BE2C (cell line): ENCODE measurements at regions not wholly inside any gene's neighbourhood (a gene's known extent, or its start where the extent isn't known, plus 50 kb on each side); places are given as distances from the start of the nearest gene placed in this dataset.
"Not testable (repeated sequence)": the region's sequence is repeated elsewhere in the genome, so short reads cannot be mapped to it uniquely, and the experiment has no call there.

Experiments
- DNase-seq: peaks from one replicate; pipeline ENCODE4 v3.0.0-alpha.2; 2020
- H3K27me3 ChIP-seq: fragments of 250-450 bp; sonication (Bioruptor Pico); 2 replicates; pipeline ENCODE4 v1.5.1; 2020; ENCODE audit warnings: mild to moderate bottlenecking
- H3K36me3 ChIP-seq: fragments of 250-450 bp; sonication (Bioruptor Pico); 2 replicates; pipeline ENCODE4 v1.5.1; 2020; ENCODE audit warnings: mild to moderate bottlenecking
- H3K4me1 ChIP-seq: fragments of 250-450 bp; sonication (Bioruptor Pico); 2 replicates; pipeline ENCODE4 v1.5.1; 2020
- H3K4me3 ChIP-seq: 2 replicates; pipeline ENCODE4 v1.5.1; 2011; ENCODE audit warnings: low read depth, low read length
- H3K9me3 ChIP-seq: fragments of 250-450 bp; sonication (Bioruptor Pico); 2 replicates; pipeline ENCODE4 v1.5.1; 2020
- CTCF ChIP-seq: IDR thresholded peaks from 2 replicates; pipeline ENCODE4 v1.5.1; 2012; ENCODE audit warnings: mild to moderate bottlenecking, low read depth, low read length

GRCh38 chr4:103405415-103405814, 207.3 kb upstream of the CENPE start:
- no peaks in the 10 kb centered on the region; the same call in 1 of the 2 replicates for H3K9me3 ChIP-seq
- no peak for DNase-seq
- H3K27me3 ChIP-seq, result no peaks in the 10 kb centered on the region
- no peak overlapping the region for H3K4me3 ChIP-seq
- no peak for TF ChIP-seq CTCF
- H3K4me1 ChIP-seq, result no peaks in the 10 kb centered on the region
- no peaks in the 10 kb centered on the region for H3K36me3 ChIP-seq

- no peak for DNase-seq
- Histone ChIP-seq H3K9me3 (no peaks in the 10 kb centered on the region), H3K4me1 (no peaks in the 10 kb centered on the region), H3K36me3 (no peaks in the 10 kb centered on the region), H3K27me3 (no peaks in the 10 kb centered on the region), H3K4me3 (no peak overlapping the region)
- no peak for TF ChIP-seq CTCF
Measured at GRCh38 chr4:103403619-103404018, 205.5 kb upstream of the CENPE start.

- DNase-seq, result no peak
- no peak for TF ChIP-seq CTCF
- H3K27me3 ChIP-seq, result no peaks in the 10 kb centered on the region
- no peaks in the 10 kb centered on the region for H3K4me1 ChIP-seq
- H3K9me3 ChIP-seq, result no peaks in the 10 kb centered on the region
- H3K36me3 ChIP-seq, result no peaks in the 10 kb centered on the region
- H3K4me3 ChIP-seq, result no peak overlapping the region
Measured at GRCh38 chr4:103402198-103402597, 204.1 kb upstream of the CENPE start.

- Histone ChIP-seq H3K9me3 (no peaks in the 10 kb centered on the region), H3K27me3 (no peaks in the 10 kb centered on the region), H3K4me3 (no peak overlapping the region), H3K36me3 (no peaks in the 10 kb centered on the region), H3K4me1 (no peaks in the 10 kb centered on the region)
- no peak for DNase-seq
- TF ChIP-seq CTCF, result no peak
Measured at GRCh38 chr4:103400405-103400804, 202.3 kb upstream of the CENPE start.

GRCh38 chr4:103397541-103397940, 199.4 kb upstream of the CENPE start:
- H3K27me3 ChIP-seq, result no peaks in the 10 kb centered on the region
- TF ChIP-seq CTCF, result no peak
- H3K36me3 ChIP-seq, result no peaks in the 10 kb centered on the region
- no peaks in the 10 kb centered on the region for H3K4me1 ChIP-seq
- no peak overlapping the region for H3K4me3 ChIP-seq
- H3K9me3 ChIP-seq, result no peaks in the 10 kb centered on the region
- DNase-seq, result no peak

GRCh38 chr4:103387508-103388011, 189.4 kb upstream of the CENPE start:
- H3K36me3 ChIP-seq, H3K9me3 ChIP-seq, H3K4me1 ChIP-seq, H3K27me3 ChIP-seq, DNase-seq, H3K4me3 ChIP-seq: not testable (repeated sequence)

GRCh38 chr4:103385565-103385964, 187.4 kb upstream of the CENPE start:
- not testable (repeated sequence) for DNase-seq, H3K4me3 ChIP-seq, H3K4me1 ChIP-seq, H3K36me3 ChIP-seq, H3K27me3 ChIP-seq, H3K9me3 ChIP-seq
